K562 (cell line): ENCODE measurements at regions not wholly inside any gene's neighbourhood (a gene's known extent, or its start where the extent isn't known, plus 50 kb on each side); places are given as distances from the start of the nearest gene placed in this dataset.

Experiments used
- ATAC-seq: fragments of 200-7000 bp; cut with Tn5 transposase; 3 replicates; pipeline ENCODE4 v1.9.1; 2020; ENCODE audit warnings: moderate library complexity
- BruUV-seq: library from RNA; stranded (reverse); fragments of 400-500 nt; replicated peaks from 2 replicates; lab custom pipeline; 2021; lab: Mats Ljungman, UMichigan
- CTCF ChIA-PET: fragments of 300-600 bp; formaldehyde crosslinking; extraction: SDS; loops from one replicate; lab custom pipeline; 2021; ENCODE audit warnings: low intra/inter-chr PET ratio; lab: Yijun Ruan, JAX
- POLR2A ChIA-PET: fragments of 300-600, 350-650 bp; sonication (Branson Sonifier 250); formaldehyde crosslinking; extraction: SDS; loops from one replicate; lab custom pipeline; 2021; ENCODE audit warnings: antibody characterized with exemption, inconsistent platforms; lab: Yijun Ruan, JAX
- DNase-seq, 4 experiments: peaks; one replicate each; pipeline versions ENCODE4 v3.0.0 to v3.0.0-alpha.2; 2011 to 2018; ENCODE audit warnings: low spot score in 3 of 4, mixed read lengths in 3 of 4; ENCODE audit errors: extremely low read depth in 1 of 4
- FAIRE-seq: peaks from 2 replicates; lab custom pipeline; 2011; peaks lifted over from hg19 to GRCh38; lab: Jason Lieb, UNC
- H2AFZ ChIP-seq: 2 replicates; pipeline ENCODE4 v1.6.0; 2011; ENCODE audit warnings: low read depth, low read length, control low read depth, inconsistent platforms
- H3K27ac ChIP-seq: fragments of 200-600 bp; 3 replicates; pipeline ENCODE4 v1.8.0; 2011; ENCODE audit warnings: low read depth, mild to moderate bottlenecking, control low read depth, inconsistent platforms, low read length, moderate library complexity, mixed read lengths; ENCODE audit errors: extremely low read depth
- H3K27me3 ChIP-seq, 2 experiments: fragments of 300-600 bp in 1 of 2; 2 replicates in 1 of 2; 3 replicates in 1 of 2; pipeline versions ENCODE4 v1.6.0 to v1.8.0; 2011; ENCODE audit warnings: inconsistent platforms in 2 of 2, low read length in 2 of 2, mild to moderate bottlenecking in 1 of 2, mixed read lengths in 1 of 2, moderate library complexity in 1 of 2; ENCODE audit not compliant: control insufficient read depth in 2 of 2, insufficient read depth in 2 of 2
- H3K36me3 ChIP-seq: fragments of 300-600 bp; 3 replicates; pipeline ENCODE4 v1.8.0; 2011; ENCODE audit warnings: mild to moderate bottlenecking, low read length, inconsistent platforms; ENCODE audit not compliant: control insufficient read depth, insufficient read depth
- H3K4me1 ChIP-seq, 2 experiments: fragments of 200-600 bp in 1 of 2; replicated peaks in 1 of 2; 2 replicates in 1 of 2; 3 replicates in 1 of 2; pipeline versions ENCODE4 v1.5.1 to v1.8.0; 2011; ENCODE audit warnings: inconsistent platforms in 2 of 2, low read length in 2 of 2, mild to moderate bottlenecking in 1 of 2, mixed read lengths in 1 of 2, moderate library complexity in 1 of 2; ENCODE audit not compliant: control insufficient read depth in 2 of 2, insufficient read depth in 2 of 2
- H3K4me2 ChIP-seq: 2 replicates; pipeline ENCODE4 v1.6.1; 2011; ENCODE audit warnings: low read length, control low read depth, inconsistent platforms, mixed read lengths; ENCODE audit not compliant: insufficient read depth
- H3K4me3 ChIP-seq: fragments of 200-600 bp; sonication (generic), shearing (Covaris generic); 2 replicates; pipeline ENCODE4 v1.5.1; 2016; ENCODE audit warnings: control low read depth, inconsistent platforms
- H3K79me2 ChIP-seq: fragments of 200-600 bp; 3 replicates; pipeline ENCODE4 v1.8.0; 2011; ENCODE audit warnings: low read length, inconsistent platforms; ENCODE audit not compliant: control insufficient read depth, insufficient read depth
- H3K9ac ChIP-seq, 2 experiments: 2 replicates each; pipeline versions ENCODE4 v1.6.0 to v1.6.1; 2011; ENCODE audit warnings: low read depth in 2 of 2, low read length in 2 of 2, control low read depth in 1 of 2, inconsistent platforms in 1 of 2, mild to moderate bottlenecking in 1 of 2, mixed read lengths in 1 of 2; ENCODE audit not compliant: insufficient read depth in 1 of 2
- H3K9me1 ChIP-seq: one replicate; pipeline ENCODE4 v1.6.0; 2011; ENCODE audit warnings: inconsistent platforms, mild to moderate bottlenecking, low read length, moderate library complexity; ENCODE audit not compliant: control insufficient read depth, insufficient read depth
- H3K9me3 ChIP-seq: replicated peaks from 2 replicates; pipeline ENCODE4 v1.5.1; 2011; ENCODE audit warnings: low read depth, low read length, inconsistent platforms; ENCODE audit not compliant: control insufficient read depth, insufficient read depth
- H4K20me1 ChIP-seq: replicated peaks from 2 replicates; pipeline ENCODE4 v1.6.1; 2011; ENCODE audit warnings: low read length, inconsistent platforms, mixed read lengths; ENCODE audit not compliant: control insufficient read depth, insufficient read depth
- BRD4 ChIP-seq: fragments of 200-600 bp; sonication (generic); IDR thresholded peaks from 2 replicates; pipeline ENCODE4 v1.6.1; 2017; ENCODE audit warnings: inconsistent platforms
- CC2D1A ChIP-seq: fragments of 450-650 bp; IDR thresholded peaks from 2 replicates; pipeline ENCODE4 v1.6.1; 2017; ENCODE audit warnings: mild to moderate bottlenecking
- GTF2A2 ChIP-seq: IDR thresholded peaks from 2 replicates; pipeline ENCODE4 v1.6.1; 2016; ENCODE audit warnings: mild to moderate bottlenecking, missing genetic modification characterization, missing compliant biosample characterization
- GTF2F1 ChIP-seq: IDR thresholded peaks from 2 replicates; pipeline ENCODE4 v1.6.1; 2011; ENCODE audit warnings: low read depth, low read length, improper control_type of control experiment
- HDAC8 ChIP-seq: fragments of 450-650 bp; IDR thresholded peaks from 2 replicates; pipeline ENCODE4 v1.6.1; 2016; ENCODE audit warnings: mild to moderate bottlenecking, missing genetic modification characterization, moderate library complexity, missing compliant biosample characterization
- JUND ChIP-seq, 2 experiments: IDR thresholded peaks; 2 replicates in 1 of 2; 3 replicates in 1 of 2; pipeline ENCODE4 v1.6.1; 2011; ENCODE audit warnings: borderline replicate concordance in 2 of 2, low read depth in 2 of 2, low read length in 2 of 2, improper control_type of control experiment in 1 of 2, missing biosample characterization in 1 of 2, missing genetic modification characterization in 1 of 2, missing genetic modification reagents in 1 of 2
- KAT8 ChIP-seq: fragments of 450-650 bp; IDR thresholded peaks from 2 replicates; pipeline ENCODE4 v1.6.1; 2016; ENCODE audit warnings: low read depth, mild to moderate bottlenecking
- NCOA1 ChIP-seq: fragments of 450-650 bp; IDR thresholded peaks from 2 replicates; pipeline ENCODE4 v1.6.1; 2016; ENCODE audit warnings: low read depth
- NFXL1 ChIP-seq: fragments of 450-650 bp; formaldehyde crosslinking; IDR thresholded peaks from 2 replicates; pipeline ENCODE4 v1.4.0; 2021; ENCODE audit warnings: mild to moderate bottlenecking
- PYGO2 ChIP-seq: fragments of 450-650 bp; IDR thresholded peaks from 2 replicates; pipeline ENCODE4 v1.6.1; 2016; ENCODE audit warnings: mild to moderate bottlenecking, missing genetic modification characterization, moderate library complexity, missing compliant biosample characterization
- TFAP4 ChIP-seq: sonication (generic); formaldehyde crosslinking; IDR thresholded peaks from 2 replicates; pipeline ENCODE4 v1.8.0; 2022; ENCODE audit warnings: missing genetic modification reagents, mild to moderate bottlenecking, moderate library complexity, borderline replicate concordance
- USF2 ChIP-seq: sonication (generic); formaldehyde crosslinking; IDR thresholded peaks from 2 replicates; pipeline ENCODE4 v1.5.0; 2020; ENCODE audit warnings: missing genetic modification reagents
- ZFPM2 ChIP-seq: fragments of 250-450 bp; sonication (Bioruptor Pico); IDR thresholded peaks from 2 replicates; pipeline ENCODE4 v1.5.1; 2022; ENCODE audit warnings: mild to moderate bottlenecking
- ZNF23 ChIP-seq: fragments of 250-450 bp; sonication (Bioruptor Pico); IDR thresholded peaks from 2 replicates; pipeline ENCODE4 v1.4.0; 2020; ENCODE audit warnings: mild to moderate bottlenecking
- ZNF232 ChIP-seq: sonication (generic); formaldehyde crosslinking; IDR thresholded peaks from 2 replicates; pipeline ENCODE4 v1.8.0; 2022; ENCODE audit warnings: mild to moderate bottlenecking, missing genetic modification reagents
- ZNF764 ChIP-seq: fragments of 250-450 bp; sonication (Bioruptor Pico); IDR thresholded peaks from 2 replicates; pipeline ENCODE4 v1.4.0; 2020; ENCODE audit warnings: low read depth, mild to moderate bottlenecking, moderate library complexity
- WGBS: fragments of 100-300 bp; shearing (Covaris generic); methylation state at CpG from one replicate; pipeline ENCODE4 v1.1.6; 2016; ENCODE audit warnings: low coverage, mixed read lengths; ENCODE audit not compliant: insufficient coverage; ENCODE audit errors: missing lambda C conversion rate; 5-methylcytosine and 5-hydroxymethylcytosine counted together
- in situ Hi-C: fragments of 300-500 bp; cut with MboI; formaldehyde crosslinking; loops from 4 replicates; pipeline ENCODE4 v1.15.0; 2018; ENCODE audit warnings: inconsistent platforms, mixed read lengths
- intact Hi-C: fragments of 100-400 bp; cut with micrococcal nuclease; formaldehyde crosslinking; loops from 2 replicates; pipeline ENCODE4 v1.14.2; 2022
- TF ChIP-seq, protein P1 (sequence below), 3 experiments: fragments of 200-800 bp in 1 of 3; sonication (Bioruptor generic) in 1 of 3; sonication (generic) in 1 of 3; formaldehyde crosslinking in 1 of 3; IDR thresholded peaks; 2 replicates each; pipeline versions ENCODE4 v1.6.1 to v1.8.0; 2016 to 2022; ENCODE audit warnings: mild to moderate bottlenecking in 2 of 3, missing compliant biosample characterization in 2 of 3, missing genetic modification characterization in 2 of 3, missing genetic modification reagents in 1 of 3
- TF ChIP-seq, protein P2 (sequence below): fragments of 250-450 bp; sonication (Bioruptor Pico); IDR thresholded peaks from 2 replicates; pipeline ENCODE4 v1.8.0; 2022; ENCODE audit warnings: moderate library complexity, mild to moderate bottlenecking, inconsistent platforms

DNA sequence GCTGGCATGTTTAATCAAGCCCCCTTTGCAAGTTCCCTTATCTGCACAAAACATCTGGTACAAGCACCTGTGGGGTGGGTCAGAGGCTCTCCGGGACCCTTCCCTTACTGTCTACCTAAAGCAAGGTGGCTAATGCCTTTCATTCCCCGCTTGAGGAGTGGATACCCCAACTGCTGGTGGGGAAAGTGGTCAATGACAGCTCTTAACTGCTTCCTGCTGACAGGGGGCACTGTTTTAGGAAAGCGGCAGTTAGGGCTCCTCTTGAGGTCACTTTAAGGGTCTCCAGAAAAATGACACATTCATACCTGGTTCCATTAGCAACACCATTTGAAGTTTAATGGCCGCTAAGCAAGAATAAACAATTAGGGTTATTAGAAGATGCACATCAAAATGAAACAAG is 761.8 kb upstream of the PHF14 start:
- no peak overlapping the region for H3K4me2 ChIP-seq
- no peaks in the 10 kb centered on the region for H3K9me1 ChIP-seq
- ChIA-PET CTCF (no interaction called here), POLR2A (no interaction called here)
- TF ChIP-seq BRD4 (no peak), KAT8 (no peak), USF2 (CRISPR knock-in tag) (no peak), NCOA1 (no peak), PYGO2 (tag) (no peak), HDAC8 (tag) (no peak), ZNF232 (CRISPR knock-in tag) (no peak), TFAP4 (CRISPR knock-in tag) (no peak), ZFPM2 (CRISPR knock-in tag) (no peak), JUND (IDR thresholded peaks at IDR 0.05; ENCODE audit: borderline replicate concordance, low read depth, low read length) (no peak), JUND (tag; IDR thresholded peaks at IDR 0.05; ENCODE audit: borderline replicate concordance, low read depth, low read length) (no peak), ZNF764 (CRISPR knock-in tag) (no peak), GTF2F1 (no peak), GTF2A2 (tag) (no peak), CC2D1A (no peak), ZNF23 (CRISPR knock-in tag) (no peak), NFXL1 (CRISPR knock-in tag) (no peak)
- TF ChIP-seq, protein P1, sequence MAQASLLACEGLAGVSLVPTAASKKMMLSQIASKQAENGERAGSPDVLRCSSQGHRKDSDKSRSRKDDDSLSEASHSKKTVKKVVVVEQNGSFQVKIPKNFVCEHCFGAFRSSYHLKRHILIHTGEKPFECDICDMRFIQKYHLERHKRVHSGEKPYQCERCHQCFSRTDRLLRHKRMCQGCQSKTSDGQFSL (CRISPR knock-in tag; IDR thresholded peaks at IDR 0.05), result no peak
- TF ChIP-seq, protein P1 (tag; IDR thresholded peaks at IDR 0.05), result no peak
- TF ChIP-seq, protein P2, sequence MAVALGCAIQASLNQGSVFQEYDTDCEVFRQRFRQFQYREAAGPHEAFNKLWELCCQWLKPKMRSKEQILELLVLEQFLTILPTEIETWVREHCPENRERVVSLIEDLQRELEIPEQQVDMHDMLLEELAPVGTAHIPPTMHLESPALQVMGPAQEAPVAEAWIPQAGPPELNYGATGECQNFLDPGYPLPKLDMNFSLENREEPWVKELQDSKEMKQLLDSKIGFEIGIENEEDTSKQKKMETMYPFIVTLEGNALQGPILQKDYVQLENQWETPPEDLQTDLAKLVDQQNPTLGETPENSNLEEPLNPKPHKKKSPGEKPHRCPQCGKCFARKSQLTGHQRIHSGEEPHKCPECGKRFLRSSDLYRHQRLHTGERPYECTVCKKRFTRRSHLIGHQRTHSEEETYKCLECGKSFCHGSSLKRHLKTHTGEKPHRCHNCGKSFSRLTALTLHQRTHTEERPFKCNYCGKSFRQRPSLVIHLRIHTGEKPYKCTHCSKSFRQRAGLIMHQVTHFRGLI (CRISPR knock-in tag), result no peak
- TF ChIP-seq, all 486 proteins: peak for 0
- Histone ChIP-seq H2AFZ (no peak overlapping the region), H3K36me3 (no peaks in the 10 kb centered on the region), H3K4me3 (no peak overlapping the region), H3K9ac (no peak overlapping the region), H3K4me1 (no peaks in the 10 kb centered on the region), H4K20me1 (no peaks in the 10 kb centered on the region), H3K27ac (no peak overlapping the region), H3K79me2 (no peaks in the 10 kb centered on the region), H3K27me3 (no peaks in the 10 kb centered on the region), H3K9me3 (no peaks in the 10 kb centered on the region; the same call in 1 of the 2 replicates)
- WGBS, result 6% methylated on average over 4 of the region's 4 CpGs
- intact Hi-C loops (no loop called here), in situ Hi-C loops (no loop called here)
- BruUV-seq, result no TSS peak
- FAIRE-seq, result no peak
- no peak for DNase-seq
- no peak for ATAC-seq
